ENCODE measurements at regions not wholly inside any gene's neighbourhood (a gene's known extent, or its start where the extent isn't known, plus 50 kb on each side); places are given as distances from the start of the nearest gene placed in this dataset.

DNA sequence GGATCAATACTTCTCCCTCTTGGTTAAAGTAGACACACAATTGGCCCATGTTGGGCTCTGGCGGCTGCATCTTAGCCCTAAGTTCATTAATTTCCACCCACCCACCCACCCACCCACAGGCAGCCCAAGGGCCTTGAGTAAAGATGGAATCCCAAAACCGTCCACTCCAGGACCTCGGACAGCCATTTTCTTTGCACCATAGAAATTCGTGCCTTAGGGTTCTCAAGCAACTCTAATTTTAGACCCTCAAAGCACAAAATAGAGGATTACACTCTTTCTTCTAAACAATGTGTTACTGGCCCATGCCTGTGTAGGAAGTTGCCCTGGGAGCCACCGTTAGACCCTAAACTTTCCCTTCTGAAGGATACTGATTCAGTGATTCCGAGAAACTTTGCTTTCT is 568.5 kb downstream of the IRX1 start:
- Histone ChIP-seq H3K27ac (ENCODE audit: low read depth, low read length) (no peak overlapping the region), H3K4me2 (ENCODE audit: low read length) (no peak overlapping the region), H3K27me3 (ENCODE audit: insufficient read depth, low read length) (no peaks in the 10 kb centered on the region), H3K9ac (ENCODE audit: low read length) (no peak overlapping the region), H3K9me3 (ENCODE audit: insufficient read depth, low read depth, low read length) (no peaks in the 10 kb centered on the region), H3K36me3 (ENCODE audit: insufficient read depth, low read length) (no peaks in the 10 kb centered on the region), H3K79me2 (ENCODE audit: insufficient read depth, low read length) (no peaks in the 10 kb centered on the region), H3K4me1 (ENCODE audit: insufficient read depth, low read length) (no peaks in the 10 kb centered on the region), H3K4me3 (ENCODE audit: insufficient read depth, low read depth, low read length) (no peak overlapping the region), H4K20me1 (ENCODE audit: insufficient read depth, low read length) (no peaks in the 10 kb centered on the region), H2AFZ (ENCODE audit: low read depth, low read length) (no peak overlapping the region)
- Mint-ChIP-seq H3K4me3 (ENCODE audit: unreplicated experiment) (no peak overlapping the region), H3K9me3 (ENCODE audit: unreplicated experiment) (no peaks in the 10 kb centered on the region), H3K27ac (ENCODE audit: unreplicated experiment) (no peak overlapping the region), H3K4me1 (ENCODE audit: low read depth, unreplicated experiment) (peaks cover 11% of the 10 kb centered on the region), H3K27me3 (ENCODE audit: low read depth, unreplicated experiment) (peaks cover 5% of the 10 kb centered on the region), H3K36me3 (ENCODE audit: low read depth, unreplicated experiment) (no peaks in the 10 kb centered on the region)
- DNase-seq (ENCODE audit: low read depth) (no peak), FAIRE-seq (no peak)
- TF ChIP-seq EZH2 (IDR thresholded peaks at IDR 0.05; ENCODE audit: insufficient read depth, low read length): no peak
- TF ChIP-seq, protein P1, sequence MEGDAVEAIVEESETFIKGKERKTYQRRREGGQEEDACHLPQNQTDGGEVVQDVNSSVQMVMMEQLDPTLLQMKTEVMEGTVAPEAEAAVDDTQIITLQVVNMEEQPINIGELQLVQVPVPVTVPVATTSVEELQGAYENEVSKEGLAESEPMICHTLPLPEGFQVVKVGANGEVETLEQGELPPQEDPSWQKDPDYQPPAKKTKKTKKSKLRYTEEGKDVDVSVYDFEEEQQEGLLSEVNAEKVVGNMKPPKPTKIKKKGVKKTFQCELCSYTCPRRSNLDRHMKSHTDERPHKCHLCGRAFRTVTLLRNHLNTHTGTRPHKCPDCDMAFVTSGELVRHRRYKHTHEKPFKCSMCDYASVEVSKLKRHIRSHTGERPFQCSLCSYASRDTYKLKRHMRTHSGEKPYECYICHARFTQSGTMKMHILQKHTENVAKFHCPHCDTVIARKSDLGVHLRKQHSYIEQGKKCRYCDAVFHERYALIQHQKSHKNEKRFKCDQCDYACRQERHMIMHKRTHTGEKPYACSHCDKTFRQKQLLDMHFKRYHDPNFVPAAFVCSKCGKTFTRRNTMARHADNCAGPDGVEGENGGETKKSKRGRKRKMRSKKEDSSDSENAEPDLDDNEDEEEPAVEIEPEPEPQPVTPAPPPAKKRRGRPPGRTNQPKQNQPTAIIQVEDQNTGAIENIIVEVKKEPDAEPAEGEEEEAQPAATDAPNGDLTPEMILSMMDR (IDR thresholded peaks at IDR 0.05; ENCODE audit: insufficient read depth, low read depth, low read length): no peak

DNA sequence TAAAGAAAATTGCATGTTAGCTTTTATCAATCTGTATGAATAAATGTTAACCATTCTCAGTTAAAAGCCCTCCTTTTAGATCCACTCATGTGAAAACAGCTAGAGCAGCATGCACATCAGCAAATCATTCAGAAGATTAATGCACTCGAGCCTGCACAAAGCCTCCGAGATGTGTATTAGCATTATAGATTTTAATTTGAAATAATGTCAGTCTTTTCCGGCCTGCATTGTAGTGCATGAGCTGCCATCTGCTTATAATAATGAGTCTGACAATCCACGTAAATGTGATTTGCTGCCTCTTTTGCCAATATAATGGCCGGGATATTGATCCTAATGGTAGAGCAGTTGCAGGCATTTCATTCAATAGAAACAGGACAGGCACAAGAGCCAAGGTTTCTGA is 585.1 kb downstream of the IRX1 start:
- Histone ChIP-seq H3K27me3 (ENCODE audit: insufficient read depth, low read length) (no peaks in the 10 kb centered on the region), H3K9me3 (ENCODE audit: insufficient read depth, low read depth, low read length) (peaks cover 2% of the 10 kb centered on the region), H2AFZ (ENCODE audit: low read depth, low read length) (no peak overlapping the region), H3K4me2 (ENCODE audit: low read length) (no peak overlapping the region), H3K4me1 (ENCODE audit: insufficient read depth, low read length) (no peaks in the 10 kb centered on the region), H3K36me3 (ENCODE audit: insufficient read depth, low read length) (no peaks in the 10 kb centered on the region), H3K27ac (ENCODE audit: low read depth, low read length) (no peak overlapping the region), H3K4me3 (ENCODE audit: insufficient read depth, low read depth, low read length) (no peak overlapping the region), H3K79me2 (ENCODE audit: insufficient read depth, low read length) (no peaks in the 10 kb centered on the region), H4K20me1 (ENCODE audit: insufficient read depth, low read length) (no peaks in the 10 kb centered on the region), H3K9ac (ENCODE audit: low read length) (no peak overlapping the region)
- no peaks in the 10 kb centered on the region for H3K4me1 Mint-ChIP-seq (ENCODE audit: low read depth, unreplicated experiment)
- H3K9me3 Mint-ChIP-seq (ENCODE audit: unreplicated experiment): peaks cover 11% of the 10 kb centered on the region
- no peaks in the 10 kb centered on the region for H3K36me3 Mint-ChIP-seq (ENCODE audit: low read depth, unreplicated experiment)
- H3K27me3 Mint-ChIP-seq (ENCODE audit: low read depth, unreplicated experiment): no peaks in the 10 kb centered on the region
- TF ChIP-seq, protein P1 (IDR thresholded peaks at IDR 0.05; ENCODE audit: insufficient read depth, low read depth, low read length): no peak
- no peak for TF ChIP-seq EZH2 (IDR thresholded peaks at IDR 0.05; ENCODE audit: insufficient read depth, low read length)
- FAIRE-seq (no peak), DNase-seq (ENCODE audit: low read depth) (no peak)
- no peak overlapping the region for H3K4me3 Mint-ChIP-seq (ENCODE audit: unreplicated experiment)
- H3K27ac Mint-ChIP-seq (ENCODE audit: unreplicated experiment): no peak overlapping the region

DNA sequence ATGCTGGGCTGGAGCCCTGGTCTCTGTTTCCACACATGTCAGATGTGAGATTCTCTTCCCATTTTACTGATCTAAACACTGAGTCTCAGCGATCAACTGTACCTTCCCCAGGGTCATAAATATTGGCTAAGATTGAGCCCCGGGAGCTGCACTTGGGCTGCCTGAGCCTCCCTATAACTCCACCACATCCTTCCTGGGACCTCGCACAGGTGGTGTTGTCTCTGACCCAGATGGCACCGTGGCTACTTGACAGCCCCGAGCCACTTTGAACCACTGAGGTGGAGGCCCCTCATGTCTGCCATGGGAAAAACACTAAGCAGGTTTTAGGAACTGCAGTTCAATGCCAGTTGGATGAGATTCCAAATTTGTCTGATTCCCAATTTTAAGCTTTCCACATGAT is 586.5 kb downstream of the IRX1 start:
- no peaks in the 10 kb centered on the region for H3K4me1 ChIP-seq (ENCODE audit: insufficient read depth, low read length)
- H3K9ac ChIP-seq (ENCODE audit: low read length): no peak overlapping the region
- H3K36me3 ChIP-seq (ENCODE audit: insufficient read depth, low read length): no peaks in the 10 kb centered on the region
- no peak for FAIRE-seq
- Mint-ChIP-seq H3K9me3 (ENCODE audit: unreplicated experiment) (peaks cover 11% of the 10 kb centered on the region), H3K4me3 (ENCODE audit: unreplicated experiment) (no peak overlapping the region), H3K36me3 (ENCODE audit: low read depth, unreplicated experiment) (no peaks in the 10 kb centered on the region), H3K27me3 (ENCODE audit: low read depth, unreplicated experiment) (peaks cover 1% of the 10 kb centered on the region), H3K27ac (ENCODE audit: unreplicated experiment) (no peak overlapping the region), H3K4me1 (ENCODE audit: low read depth, unreplicated experiment) (no peaks in the 10 kb centered on the region)
- H3K4me2 ChIP-seq (ENCODE audit: low read length): no peak overlapping the region
- H3K27ac ChIP-seq (ENCODE audit: low read depth, low read length): no peak overlapping the region
- H3K79me2 ChIP-seq (ENCODE audit: insufficient read depth, low read length): no peaks in the 10 kb centered on the region
- H3K4me3 ChIP-seq (ENCODE audit: insufficient read depth, low read depth, low read length): no peak overlapping the region
- no peak overlapping the region for H2AFZ ChIP-seq (ENCODE audit: low read depth, low read length)
- H3K9me3 ChIP-seq (ENCODE audit: insufficient read depth, low read depth, low read length): peaks cover 2% of the 10 kb centered on the region
- no peak for DNase-seq (ENCODE audit: low read depth)
- no peaks in the 10 kb centered on the region for H4K20me1 ChIP-seq (ENCODE audit: insufficient read depth, low read length)
- no peaks in the 10 kb centered on the region for H3K27me3 ChIP-seq (ENCODE audit: insufficient read depth, low read length)
- TF ChIP-seq, protein P1 (IDR thresholded peaks at IDR 0.05; ENCODE audit: insufficient read depth, low read depth, low read length): no peak
- TF ChIP-seq EZH2 (IDR thresholded peaks at IDR 0.05; ENCODE audit: insufficient read depth, low read length): no peak
